Suprapubic skin (tissue), 4 donors: ENCODE measurements at regions not wholly inside any gene's neighbourhood (a gene's known extent, or its start where the extent isn't known, plus 50 kb on each side); places are given as distances from the start of the nearest gene placed in this dataset.

Source experiments
- DNase-seq, 2 donors: peaks; one replicate each; pipeline ENCODE4 v3.0.0-alpha.2; 2019; ENCODE audit warnings: low spot score in 2 of 2
- H3K27ac ChIP-seq: fragments of 200-600 bp; sonication (generic); one replicate; pipeline ENCODE4 v1.5.1; 2019
- H3K27me3 ChIP-seq: fragments of 200-600 bp; sonication (generic); one replicate; pipeline ENCODE4 v1.5.1; 2019
- H3K36me3 ChIP-seq: fragments of 200-600 bp; sonication (generic); one replicate; pipeline ENCODE4 v1.5.1; 2019
- H3K4me1 ChIP-seq: fragments of 200-600 bp; sonication (generic); one replicate; pipeline ENCODE4 v1.5.1; 2019
- H3K4me3 ChIP-seq: fragments of 200-600 bp; sonication (generic); one replicate; pipeline ENCODE4 v1.5.1; 2019; ENCODE audit warnings: mild to moderate bottlenecking
- H3K9me3 ChIP-seq: fragments of 200-600 bp; sonication (generic); one replicate; pipeline ENCODE4 v1.5.1; 2019
- CTCF ChIP-seq, 2 donors: fragments of 200-600 bp in 1 of 2; fragments of 450-650 bp in 1 of 2; sonication (generic) in 1 of 2; IDR thresholded peaks; one replicate each; pipeline ENCODE4 v1.5.1; 2016 to 2019; ENCODE audit warnings: antibody characterized with exemption in 2 of 2, mild to moderate bottlenecking in 1 of 2, moderate library complexity in 1 of 2
- EP300 ChIP-seq: sonication (generic); formaldehyde crosslinking; IDR thresholded peaks from one replicate; pipeline ENCODE4 v1.6.1; 2017; ENCODE audit warnings: antibody characterized with exemption
- POLR2A ChIP-seq, 2 donors: fragments of 450-650 bp; IDR thresholded peaks; one replicate each; pipeline ENCODE4 v1.6.1; 2017; ENCODE audit warnings: antibody characterized with exemption in 2 of 2, mild to moderate bottlenecking in 2 of 2, moderate library complexity in 2 of 2
- POLR2AphosphoS5 ChIP-seq, 3 donors: sonication (generic); formaldehyde crosslinking; IDR thresholded peaks; one replicate each; pipeline ENCODE4 v1.6.1; 2017; ENCODE audit warnings: antibody characterized with exemption in 3 of 3
- WGBS: methylation state at CpG from one replicate; pipeline ENCODE4 v1.1.5; 2018; 5-methylcytosine and 5-hydroxymethylcytosine counted together

DNA sequence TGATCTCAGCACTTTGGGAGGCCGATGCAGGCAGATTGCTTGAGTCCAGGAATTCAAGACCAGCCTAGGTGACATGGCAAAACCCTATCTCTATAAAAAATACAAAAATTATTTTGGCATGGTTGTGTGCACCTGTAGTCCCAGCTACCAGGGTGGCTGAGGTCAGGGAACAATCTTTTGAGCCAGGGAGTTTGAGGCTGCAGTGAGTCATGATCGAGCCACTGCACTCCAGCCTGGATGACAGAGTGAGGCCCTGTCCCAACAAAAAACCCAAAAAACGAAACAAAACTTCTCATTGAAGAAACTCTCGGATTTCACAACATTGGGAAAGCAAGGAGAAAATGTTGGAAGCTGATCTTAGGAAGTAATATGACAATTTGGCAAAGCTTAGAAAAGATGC, 317.3 kb upstream of the MGAT5 start:
- Histone ChIP-seq H3K4me1 (no peaks in the 10 kb centered on the region), H3K27me3 (no peaks in the 10 kb centered on the region), H3K4me3 (no peak overlapping the region), H3K9me3 (no peaks in the 10 kb centered on the region), H3K36me3 (no peaks in the 10 kb centered on the region), H3K27ac (no peak overlapping the region)
- TF ChIP-seq POLR2A (IDR thresholded peaks at IDR 0.05) = no peak
- no peak for TF ChIP-seq EP300
- TF ChIP-seq POLR2AphosphoS5 (IDR thresholded peaks at IDR 0.05) = no peak
- no peak for TF ChIP-seq CTCF (IDR thresholded peaks at IDR 0.05)
- DNase-seq = no peak
- WGBS = 63% methylated on average over 4 of the region's 4 CpGs

DNA sequence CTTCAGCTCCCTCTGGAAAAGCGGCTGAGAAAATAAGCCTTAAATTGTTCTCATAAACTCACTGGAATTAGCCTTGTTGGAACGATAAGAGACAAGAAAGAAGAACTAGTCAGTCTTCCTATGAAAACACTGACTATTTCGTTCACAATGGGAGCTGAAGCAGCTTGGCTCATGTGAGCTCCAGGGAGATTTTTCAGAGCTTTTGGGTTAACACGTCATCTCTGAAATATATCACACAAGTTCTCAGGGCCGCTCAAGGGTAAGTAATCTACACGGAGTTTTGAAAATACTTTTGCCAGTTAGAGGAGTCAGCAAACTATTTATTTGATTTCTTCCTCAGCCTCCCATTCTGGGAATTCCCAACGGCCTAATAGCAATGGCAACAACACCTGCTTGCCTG, 316.2 kb upstream of the MGAT5 start:
- Histone ChIP-seq H3K27ac (no peak overlapping the region), H3K4me1 (no peaks in the 10 kb centered on the region), H3K9me3 (no peaks in the 10 kb centered on the region), H3K27me3 (no peaks in the 10 kb centered on the region), H3K4me3 (no peak overlapping the region), H3K36me3 (no peaks in the 10 kb centered on the region)
- WGBS = 55% methylated on average over 7 of the region's 7 CpGs
- DNase-seq = no peak
- TF ChIP-seq POLR2AphosphoS5 (IDR thresholded peaks at IDR 0.05) = no peak
- no peak for TF ChIP-seq POLR2A (IDR thresholded peaks at IDR 0.05)
- no peak for TF ChIP-seq CTCF (IDR thresholded peaks at IDR 0.05)
- no peak for TF ChIP-seq EP300

- no peak for DNase-seq
- Histone ChIP-seq H3K27ac (no peak overlapping the region), H3K36me3 (no peaks in the 10 kb centered on the region), H3K4me1 (no peaks in the 10 kb centered on the region), H3K27me3 (no peaks in the 10 kb centered on the region), H3K9me3 (no peaks in the 10 kb centered on the region), H3K4me3 (no peak overlapping the region)
- TF ChIP-seq EP300 (no peak), CTCF (IDR thresholded peaks at IDR 0.05) (no peak), POLR2A (IDR thresholded peaks at IDR 0.05) (no peak), POLR2AphosphoS5 (IDR thresholded peaks at IDR 0.05) (no peak)
These were observed 313.7 kb upstream of the MGAT5 start for GRCh38 chr2:133940134-133940533.

DNA sequence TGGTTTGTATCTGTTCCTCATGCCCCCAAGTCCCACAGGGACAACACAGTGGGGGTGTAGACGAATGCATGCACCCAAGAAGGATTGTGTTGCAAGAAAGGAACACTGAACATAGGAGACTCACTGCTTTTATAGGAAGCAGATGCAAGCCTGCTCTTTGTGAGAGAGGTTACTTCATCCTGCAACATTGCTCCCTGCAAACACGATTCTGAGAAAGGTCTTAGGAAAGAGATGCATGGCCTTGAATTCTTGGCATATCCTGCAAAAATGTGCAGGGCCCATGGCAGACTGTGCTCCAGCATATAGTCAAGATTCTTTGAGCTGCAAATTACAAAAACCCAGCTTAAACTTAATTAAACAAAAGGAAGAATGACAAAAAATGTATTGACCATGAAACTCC, 312.2 kb upstream of the MGAT5 start:
- WGBS = 22% methylated on average over 2 of the region's 2 CpGs
- no peaks in the 10 kb centered on the region for H3K27me3 ChIP-seq
- TF ChIP-seq POLR2AphosphoS5 (IDR thresholded peaks at IDR 0.05) (no peak), POLR2A (IDR thresholded peaks at IDR 0.05) (no peak), EP300 (no peak), CTCF (IDR thresholded peaks at IDR 0.05) (no peak)
- H3K9me3 ChIP-seq = no peaks in the 10 kb centered on the region
- no peaks in the 10 kb centered on the region for H3K4me1 ChIP-seq
- no peak overlapping the region for H3K27ac ChIP-seq
- H3K4me3 ChIP-seq = no peak overlapping the region
- no peak for DNase-seq
- H3K36me3 ChIP-seq = no peaks in the 10 kb centered on the region

DNA sequence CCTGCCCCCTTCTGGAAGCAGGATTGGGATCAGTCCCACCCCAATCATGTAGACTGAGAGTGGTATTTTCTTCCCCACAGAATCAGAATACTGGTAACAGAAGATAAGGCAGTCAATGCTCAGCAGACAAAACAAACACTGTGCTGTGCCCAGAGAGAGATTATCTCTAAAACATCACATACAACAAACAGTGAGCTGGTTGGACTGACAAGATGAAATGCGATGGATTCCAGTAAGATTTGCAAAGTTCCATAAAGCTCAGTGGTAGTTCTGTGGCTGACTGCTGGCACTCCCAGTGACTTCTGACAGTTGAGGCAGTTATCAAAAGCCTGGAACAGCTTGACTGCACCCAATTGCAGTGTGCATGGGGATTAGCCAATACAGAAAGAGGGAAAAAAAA, 311.5 kb upstream of the MGAT5 start:
- WGBS = 97% methylated on average over 1 of the region's 1 CpG
- no peak overlapping the region for H3K27ac ChIP-seq
- H3K27me3 ChIP-seq = no peaks in the 10 kb centered on the region
- no peak overlapping the region for H3K4me3 ChIP-seq
- H3K36me3 ChIP-seq = no peaks in the 10 kb centered on the region
- H3K4me1 ChIP-seq = no peaks in the 10 kb centered on the region
- no peak for DNase-seq
- TF ChIP-seq POLR2AphosphoS5 (IDR thresholded peaks at IDR 0.05) = no peak
- no peak for TF ChIP-seq CTCF (IDR thresholded peaks at IDR 0.05)
- TF ChIP-seq EP300 = no peak
- no peak for TF ChIP-seq POLR2A (IDR thresholded peaks at IDR 0.05)
- H3K9me3 ChIP-seq = no peaks in the 10 kb centered on the region
